SHP77 (cell line): ENCODE measurements at regions not wholly inside any gene's neighbourhood (a gene's known extent, or its start where the extent isn't known, plus 50 kb on each side); places are given as distances from the start of the nearest gene placed in this dataset.
"Not testable (repeated sequence)": the region's sequence is repeated elsewhere in the genome, so short reads cannot be mapped to it uniquely, and the experiment has no call there.

ENCODE experiments used
- DNase-seq, 2 experiments: peaks; one replicate each; lab custom pipeline; 2025; lab: John Stamatoyannopoulos, UW

GRCh38 chr10:4234661-4235060 is 449.7 kb upstream of the KLF6 start:
- DNase-seq: no peak

GRCh38 chr10:4231439-4231838 is 446.4 kb upstream of the KLF6 start:
- DNase-seq: no peak

- DNase-seq: no peak
Measured at GRCh38 chr10:4230036-4230435, 445.0 kb upstream of the KLF6 start.

GRCh38 chr10:4229106-4229505 is 444.1 kb upstream of the KLF6 start:
- no peak for DNase-seq

GRCh38 chr10:4227586-4227985 is 442.6 kb upstream of the KLF6 start:
- DNase-seq: no peak

- DNase-seq: no peak
Measured at GRCh38 chr10:4226941-4227540, 442.0 kb upstream of the KLF6 start.

GRCh38 chr10:4224178-4224577 is 439.2 kb upstream of the KLF6 start:
- no peak for DNase-seq

- DNase-seq: not testable (repeated sequence)
Measured at GRCh38 chr10:4221310-4221709, 436.3 kb upstream of the KLF6 start.

- DNase-seq: no peak
Measured at GRCh38 chr10:4219901-4220300, 434.9 kb upstream of the KLF6 start.

- no peak for DNase-seq
Measured at GRCh38 chr10:4217653-4218052, 432.6 kb upstream of the KLF6 start.

- no peak for DNase-seq
Measured at GRCh38 chr10:4217187-4217586, 432.2 kb upstream of the KLF6 start.

- no peak for DNase-seq
Measured at GRCh38 chr10:4216726-4217125, 431.7 kb upstream of the KLF6 start.

GRCh38 chr10:4215963-4216575 is 431.1 kb upstream of the KLF6 start:
- no peak for DNase-seq

- DNase-seq: no peak
Measured at GRCh38 chr10:4215485-4215884, 430.5 kb upstream of the KLF6 start.

GRCh38 chr10:4214908-4215307 is 429.9 kb upstream of the KLF6 start:
- DNase-seq: no peak

- no peak for DNase-seq
Measured at GRCh38 chr10:4213441-4213840, 428.4 kb upstream of the KLF6 start.

- DNase-seq: no peak
Measured at GRCh38 chr10:4212111-4212630, 427.2 kb upstream of the KLF6 start.

- no peak for DNase-seq
Measured at GRCh38 chr10:4208499-4208898, 423.5 kb upstream of the KLF6 start.

- DNase-seq: no peak
Measured at GRCh38 chr10:4205113-4205512, 420.1 kb upstream of the KLF6 start.

GRCh38 chr10:4202938-4203337 is 417.9 kb upstream of the KLF6 start:
- DNase-seq: no peak

GRCh38 chr10:4201866-4202825 is 417.1 kb upstream of the KLF6 start:
- no peak for DNase-seq

GRCh38 chr10:4199196-4199595 is 414.2 kb upstream of the KLF6 start:
- no peak for DNase-seq

GRCh38 chr10:4198216-4198615 is 413.2 kb upstream of the KLF6 start:
- DNase-seq: no peak
